Activated naive CD8-positive, alpha-beta T cell treated with anti-CD3 and anti-CD28 coated beads, Interleukin-2, amount 10 ng/mL, durations not matched to agents 7 days and 5 days (primary cell): ENCODE measurements at regions not wholly inside any gene's neighbourhood (a gene's known extent, or its start where the extent isn't known, plus 50 kb on each side); places are given as distances from the start of the nearest gene placed in this dataset.

Experiments
- ATAC-seq: fragments of 150-1000 bp; cut with Tn5 transposase; one replicate; pipeline ENCODE4 v1.10.0; 2021; ENCODE audit warnings: low read depth, moderate library complexity
- POLR2A ChIA-PET: fragments of 350-600 bp; sonication (Branson Sonifier 250); formaldehyde crosslinking; loops from one replicate; lab custom pipeline; 2021; ENCODE audit warnings: antibody characterized with exemption; lab: Charles Lee
- DNase-seq: peaks from one replicate; pipeline ENCODE4 v3.0.0; 2021
- H3K27ac Mint-ChIP-seq: one replicate; pipeline ENCODE4 v1.8.0; 2022; ENCODE audit warnings: mild to moderate bottlenecking, mixed read lengths
- H3K27me3 Mint-ChIP-seq: one replicate; pipeline ENCODE4 v1.8.0; 2022; ENCODE audit warnings: mild to moderate bottlenecking, moderate library complexity, mixed read lengths
- H3K36me3 Mint-ChIP-seq: one replicate; pipeline ENCODE4 v1.8.0; 2021; ENCODE audit warnings: mild to moderate bottlenecking, mixed read lengths
- H3K4me1 Mint-ChIP-seq: one replicate; pipeline ENCODE4 v1.8.0; 2021; ENCODE audit warnings: mixed read lengths
- H3K4me3 Mint-ChIP-seq: one replicate; pipeline ENCODE4 v1.8.0; 2022; ENCODE audit warnings: mild to moderate bottlenecking, moderate library complexity, mixed read lengths
- H3K9me3 Mint-ChIP-seq: one replicate; pipeline ENCODE4 v1.8.0; 2021; ENCODE audit warnings: mixed read lengths

- no peak for ATAC-seq
These were observed 507.7 kb downstream of the PREX1 start for GRCh38 chr20:48319943-48320584.

GRCh38 chr20:48317578-48317977, 510.2 kb downstream of the PREX1 start:
- Mint-ChIP-seq H3K27ac (no peak overlapping the region), H3K36me3 (no peaks in the 10 kb centered on the region), H3K9me3 (no peaks in the 10 kb centered on the region), H3K4me3 (no peak overlapping the region), H3K4me1 (no peaks in the 10 kb centered on the region), H3K27me3 (peaks cover 5% of the 10 kb centered on the region)
- ATAC-seq, result no peak
- POLR2A ChIA-PET, result no interaction called here
- no peak for DNase-seq

More at GRCh38 chr20:48319943-48320584, 507.7 kb downstream of the PREX1 start:
- DNase-seq, result no peak
- POLR2A ChIA-PET, result no interaction called here
- Mint-ChIP-seq H3K27ac (no peak overlapping the region), H3K4me3 (no peak overlapping the region), H3K27me3 (peaks cover 7% of the 10 kb centered on the region), H3K9me3 (no peaks in the 10 kb centered on the region), H3K4me1 (no peaks in the 10 kb centered on the region), H3K36me3 (no peaks in the 10 kb centered on the region)

- no peak for DNase-seq
- H3K4me3 Mint-ChIP-seq, result no peak overlapping the region
- no peak overlapping the region for H3K27ac Mint-ChIP-seq
- H3K9me3 Mint-ChIP-seq, result no peaks in the 10 kb centered on the region
- POLR2A ChIA-PET, result interaction anchor here (0.6 kb wide), 1 partner anchor 10 kb away, joined by 3 read pairs; no protein-coding TSS in a partner anchor
- no peaks in the 10 kb centered on the region for H3K36me3 Mint-ChIP-seq
- ATAC-seq, result no peak
- H3K4me1 Mint-ChIP-seq, result no peaks in the 10 kb centered on the region
- H3K27me3 Mint-ChIP-seq, result peaks cover 5% of the 10 kb centered on the region
These were observed 512.7 kb downstream of the PREX1 start for GRCh38 chr20:48314925-48315592.

- ATAC-seq, result no peak
- Mint-ChIP-seq H3K9me3 (no peaks in the 10 kb centered on the region), H3K4me3 (no peak overlapping the region), H3K36me3 (no peaks in the 10 kb centered on the region), H3K27me3 (peaks cover 5% of the 10 kb centered on the region), H3K27ac (no peak overlapping the region), H3K4me1 (no peaks in the 10 kb centered on the region)
- POLR2A ChIA-PET, result no interaction called here
- DNase-seq, result no peak
These were observed 514.5 kb downstream of the PREX1 start for GRCh38 chr20:48313324-48313723.

GRCh38 chr20:48311956-48312355, 515.8 kb downstream of the PREX1 start:
- DNase-seq, result no peak
- Mint-ChIP-seq H3K27me3 (peaks cover 5% of the 10 kb centered on the region), H3K4me1 (no peaks in the 10 kb centered on the region), H3K4me3 (no peak overlapping the region), H3K9me3 (no peaks in the 10 kb centered on the region), H3K36me3 (no peaks in the 10 kb centered on the region), H3K27ac (no peak overlapping the region)
- POLR2A ChIA-PET, result no interaction called here
- ATAC-seq, result no peak

- Mint-ChIP-seq H3K9me3 (no peaks in the 10 kb centered on the region), H3K4me3 (no peak overlapping the region), H3K4me1 (no peaks in the 10 kb centered on the region), H3K27me3 (peaks cover 3% of the 10 kb centered on the region), H3K36me3 (no peaks in the 10 kb centered on the region), H3K27ac (no peak overlapping the region)
- ATAC-seq (no peak), DNase-seq (no peak)
- POLR2A ChIA-PET, result no interaction called here
These were observed 517.5 kb downstream of the PREX1 start for GRCh38 chr20:48310305-48310704.

- POLR2A ChIA-PET, result no interaction called here
- ATAC-seq (no peak), DNase-seq (no peak)
- Mint-ChIP-seq H3K27me3 (peaks cover under 1% of the 10 kb centered on the region), H3K27ac (no peak overlapping the region), H3K36me3 (no peaks in the 10 kb centered on the region), H3K4me3 (no peak overlapping the region), H3K9me3 (no peaks in the 10 kb centered on the region), H3K4me1 (no peaks in the 10 kb centered on the region)
These were observed 518.5 kb downstream of the PREX1 start for GRCh38 chr20:48309293-48309692.

- Mint-ChIP-seq H3K9me3 (no peaks in the 10 kb centered on the region), H3K27ac (no peak overlapping the region), H3K4me1 (no peaks in the 10 kb centered on the region), H3K36me3 (no peaks in the 10 kb centered on the region), H3K4me3 (no peak overlapping the region), H3K27me3 (peaks cover under 1% of the 10 kb centered on the region)
- ATAC-seq, result no peak
- no peak for DNase-seq
- POLR2A ChIA-PET, result no interaction called here
These were observed 518.9 kb downstream of the PREX1 start for GRCh38 chr20:48308882-48309281.

- DNase-seq (no peak), ATAC-seq (no peak)
- Mint-ChIP-seq H3K27ac (no peak overlapping the region), H3K27me3 (peaks cover 3% of the 10 kb centered on the region), H3K4me3 (no peak overlapping the region), H3K4me1 (no peaks in the 10 kb centered on the region), H3K36me3 (no peaks in the 10 kb centered on the region), H3K9me3 (no peaks in the 10 kb centered on the region)
- POLR2A ChIA-PET, result no interaction called here
These were observed 519.5 kb downstream of the PREX1 start for GRCh38 chr20:48308232-48308781.

- POLR2A ChIA-PET, result no interaction called here
- H3K4me3 Mint-ChIP-seq, result no peak overlapping the region
- ATAC-seq (no peak), DNase-seq (no peak)
- no peak overlapping the region for H3K27ac Mint-ChIP-seq
- H3K9me3 Mint-ChIP-seq, result no peaks in the 10 kb centered on the region
- H3K27me3 Mint-ChIP-seq, result peaks cover 3% of the 10 kb centered on the region
- no peaks in the 10 kb centered on the region for H3K4me1 Mint-ChIP-seq
- no peaks in the 10 kb centered on the region for H3K36me3 Mint-ChIP-seq
These were observed 520.5 kb downstream of the PREX1 start for GRCh38 chr20:48307277-48307676.

GRCh38 chr20:48302844-48303542, 517.7 kb upstream of the SULF2 start:
- Mint-ChIP-seq H3K36me3 (no peaks in the 10 kb centered on the region), H3K4me1 (no peaks in the 10 kb centered on the region)

GRCh38 chr20:48302149-48302548, 516.9 kb upstream of the SULF2 start:
- no peaks in the 10 kb centered on the region for H3K36me3 Mint-ChIP-seq
- ATAC-seq, result no peak
- peaks cover 2% of the 10 kb centered on the region for H3K9me3 Mint-ChIP-seq
- peaks cover 14% of the 10 kb centered on the region for H3K27me3 Mint-ChIP-seq
- H3K4me1 Mint-ChIP-seq, result no peaks in the 10 kb centered on the region
- no peak overlapping the region for H3K4me3 Mint-ChIP-seq
- no peak overlapping the region for H3K27ac Mint-ChIP-seq
- POLR2A ChIA-PET, result no interaction called here
- DNase-seq, result no peak

More at GRCh38 chr20:48302844-48303542, 517.7 kb upstream of the SULF2 start:
- DNase-seq (no peak), ATAC-seq (no peak)
- peaks cover 14% of the 10 kb centered on the region for H3K27me3 Mint-ChIP-seq
- H3K27ac Mint-ChIP-seq, result no peak overlapping the region
- H3K4me3 Mint-ChIP-seq, result no peak overlapping the region
- POLR2A ChIA-PET, result no interaction called here
- peaks cover 2% of the 10 kb centered on the region for H3K9me3 Mint-ChIP-seq

GRCh38 chr20:48301189-48301588, 515.9 kb upstream of the SULF2 start:
- peaks cover 2% of the 10 kb centered on the region for H3K9me3 Mint-ChIP-seq
- no peak overlapping the region for H3K27ac Mint-ChIP-seq
- H3K27me3 Mint-ChIP-seq, result peaks cover 14% of the 10 kb centered on the region
- ATAC-seq (no peak), DNase-seq (no peak)
- H3K36me3 Mint-ChIP-seq, result no peaks in the 10 kb centered on the region
- no peaks in the 10 kb centered on the region for H3K4me1 Mint-ChIP-seq
- POLR2A ChIA-PET, result no interaction called here
- H3K4me3 Mint-ChIP-seq, result no peak overlapping the region
